NT2/D1 (cell line): ENCODE measurements at regions not wholly inside any gene's neighbourhood (a gene's known extent, or its start where the extent isn't known, plus 50 kb on each side); places are given as distances from the start of the nearest gene placed in this dataset.

ENCODE experiments used
- SUZ12 ChIP-seq: IDR thresholded peaks from 2 replicates; pipeline ENCODE4 v1.6.1; 2011; ENCODE audit not compliant: insufficient read length, insufficient read depth; ENCODE audit errors: extremely low read depth
- YY1 ChIP-seq: IDR thresholded peaks from 2 replicates; pipeline ENCODE4 v1.6.1; 2011; ENCODE audit not compliant: insufficient read length, insufficient read depth
- ZNF274 ChIP-seq: IDR thresholded peaks from 2 replicates; pipeline ENCODE4 v1.6.1; 2011; ENCODE audit warnings: mild to moderate bottlenecking, low read depth, low read length

DNA sequence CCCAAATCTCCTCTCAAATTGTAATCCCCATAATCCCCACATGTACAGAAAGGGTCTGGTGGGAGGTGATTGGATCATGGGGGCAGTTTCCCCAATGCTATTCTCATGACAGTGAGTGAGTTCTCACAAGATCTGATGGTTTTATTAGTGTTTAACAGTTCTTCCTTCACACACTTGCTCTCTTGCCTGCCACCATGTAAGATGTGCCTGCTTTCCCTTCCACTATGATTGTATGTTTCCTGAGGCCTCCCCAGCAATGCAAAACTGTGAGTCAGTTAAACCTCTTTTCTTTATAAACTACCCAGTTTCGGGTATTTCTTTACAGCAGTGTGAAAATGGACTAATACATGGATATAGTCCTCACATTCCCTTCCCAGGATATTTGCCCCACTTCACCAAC is 126.7 kb upstream of the SPATA12 start:
- TF ChIP-seq ZNF274 (no peak), SUZ12 (no peak), YY1 (no peak)
